Psoas muscle (tissue), 7 donors: ENCODE measurements at regions not wholly inside any gene's neighbourhood (a gene's known extent, or its start where the extent isn't known, plus 50 kb on each side); places are given as distances from the start of the nearest gene placed in this dataset.

Source experiments
- ATAC-seq, 4 donors: fragments of 200-7000 bp; cut with Tn5 transposase; one replicate each; pipeline ENCODE4 v1.9.1; 2020; ENCODE audit warnings: moderate library complexity in 3 of 4, mild to moderate bottlenecking in 2 of 4
- DNase-seq, 2 donors: peaks; one replicate each; pipeline ENCODE4 v3.0.0-alpha.2; 2020
- H3K27ac ChIP-seq: fragments of 200-600 bp; one replicate; pipeline ENCODE4 v1.8.0; 2022
- H3K27me3 ChIP-seq, 3 donors: fragments of 200-600 bp in 1 of 3; one replicate each; pipeline versions ENCODE4 v1.6.1 to v1.8.0; 2013 to 2022; ENCODE audit warnings: low read length in 2 of 3, mild to moderate bottlenecking in 2 of 3, moderate library complexity in 1 of 3; ENCODE audit not compliant: insufficient read depth in 3 of 3
- H3K36me3 ChIP-seq, 2 donors: fragments of 200-600 bp in 1 of 2; one replicate each; pipeline versions ENCODE4 v1.6.1 to v1.8.0; 2013 to 2022; ENCODE audit warnings: low read depth in 1 of 2, mild to moderate bottlenecking in 1 of 2, moderate library complexity in 1 of 2; ENCODE audit not compliant: insufficient read depth in 1 of 2
- H3K4me1 ChIP-seq: fragments of 200-600 bp; one replicate; pipeline ENCODE4 v1.8.0; 2022
- H3K4me3 ChIP-seq: fragments of 200-600 bp; one replicate; pipeline ENCODE4 v1.8.0; 2022; ENCODE audit warnings: mild to moderate bottlenecking
- H3K9me3 ChIP-seq: fragments of 200-600 bp; one replicate; pipeline ENCODE4 v1.8.0; 2022
- WGBS, 3 donors: extraction: QIAGEN DNeasy Blood & Tissue Kit; methylation state at CpG; one replicate each; pipeline versions ENCODE4 v1.1.6 to v1.1.7; 2013; 5-methylcytosine and 5-hydroxymethylcytosine counted together
- intact Hi-C, 2 donors: fragments of 100-400 bp; cut with DNase I; formaldehyde crosslinking; loops; one replicate each; pipeline versions ENCODE4 v1.11.0 to v1.14.2; 2022
- TF ChIP-seq, protein P1 (sequence below): fragments of 200-600 bp; IDR thresholded peaks from one replicate; pipeline ENCODE4 v1.8.0; 2022; ENCODE audit warnings: antibody characterized with exemption
- donor health status: healthy with polysubstance abuse.
- donor health status: DM: no; HTN: no; CAD: no; lungs with moderate emphysema.
- donor health status: Bipolar disorder and iron deficiency.
- donor health status: healthy.
- donor health status: DM: yes; HTN: yes; CAD: no.
- donor health status: DM: no; HTN: no; CAD: no.
- donor health status: DM: yes; HTN: yes; CAD: no.

DNA sequence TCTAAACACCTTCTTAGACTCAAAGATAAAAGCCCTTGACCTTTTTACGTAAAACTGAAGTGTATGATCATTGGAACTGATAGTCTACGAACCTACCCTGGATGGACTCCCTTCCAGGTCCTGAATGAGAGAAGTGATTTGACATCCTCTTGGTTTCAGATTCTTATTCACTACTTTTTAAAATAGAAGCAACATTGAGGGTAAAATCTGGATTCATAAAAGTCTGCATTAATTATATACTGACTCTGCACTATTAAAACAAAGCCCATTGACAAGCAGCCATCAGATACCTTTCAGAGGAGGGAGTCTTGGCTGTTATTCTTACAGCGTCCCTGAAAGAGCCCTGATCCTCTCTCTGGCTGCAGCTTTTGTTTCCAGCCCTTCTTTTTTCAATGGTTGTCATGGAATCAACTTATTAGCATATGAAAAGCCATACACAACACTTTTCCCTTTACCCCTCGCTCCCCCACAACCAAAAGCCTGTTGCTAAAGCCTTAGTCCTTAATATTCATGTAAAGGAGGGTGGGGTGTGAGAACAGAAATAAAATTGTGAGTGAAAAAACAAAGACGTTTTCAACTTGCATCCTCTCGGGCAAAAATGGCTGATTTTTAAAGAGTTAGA, 270.0 kb upstream of the MARCKS start:
- no peak for ATAC-seq
- intact Hi-C loops, result no loop called here
- no peaks in the 10 kb centered on the region for H3K9me3 ChIP-seq
- no peaks in the 10 kb centered on the region for H3K27me3 ChIP-seq
- no peaks in the 10 kb centered on the region for H3K4me1 ChIP-seq
- no peak for DNase-seq
- TF ChIP-seq, protein P1, sequence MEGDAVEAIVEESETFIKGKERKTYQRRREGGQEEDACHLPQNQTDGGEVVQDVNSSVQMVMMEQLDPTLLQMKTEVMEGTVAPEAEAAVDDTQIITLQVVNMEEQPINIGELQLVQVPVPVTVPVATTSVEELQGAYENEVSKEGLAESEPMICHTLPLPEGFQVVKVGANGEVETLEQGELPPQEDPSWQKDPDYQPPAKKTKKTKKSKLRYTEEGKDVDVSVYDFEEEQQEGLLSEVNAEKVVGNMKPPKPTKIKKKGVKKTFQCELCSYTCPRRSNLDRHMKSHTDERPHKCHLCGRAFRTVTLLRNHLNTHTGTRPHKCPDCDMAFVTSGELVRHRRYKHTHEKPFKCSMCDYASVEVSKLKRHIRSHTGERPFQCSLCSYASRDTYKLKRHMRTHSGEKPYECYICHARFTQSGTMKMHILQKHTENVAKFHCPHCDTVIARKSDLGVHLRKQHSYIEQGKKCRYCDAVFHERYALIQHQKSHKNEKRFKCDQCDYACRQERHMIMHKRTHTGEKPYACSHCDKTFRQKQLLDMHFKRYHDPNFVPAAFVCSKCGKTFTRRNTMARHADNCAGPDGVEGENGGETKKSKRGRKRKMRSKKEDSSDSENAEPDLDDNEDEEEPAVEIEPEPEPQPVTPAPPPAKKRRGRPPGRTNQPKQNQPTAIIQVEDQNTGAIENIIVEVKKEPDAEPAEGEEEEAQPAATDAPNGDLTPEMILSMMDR, result no peak
- no peak overlapping the region for H3K4me3 ChIP-seq
- H3K36me3 ChIP-seq, result no peaks in the 10 kb centered on the region
- 85 to 90% (median 85%) methylated on average over 6 of the region's 6 CpGs for WGBS, 3 donors
- no peak overlapping the region for H3K27ac ChIP-seq

DNA sequence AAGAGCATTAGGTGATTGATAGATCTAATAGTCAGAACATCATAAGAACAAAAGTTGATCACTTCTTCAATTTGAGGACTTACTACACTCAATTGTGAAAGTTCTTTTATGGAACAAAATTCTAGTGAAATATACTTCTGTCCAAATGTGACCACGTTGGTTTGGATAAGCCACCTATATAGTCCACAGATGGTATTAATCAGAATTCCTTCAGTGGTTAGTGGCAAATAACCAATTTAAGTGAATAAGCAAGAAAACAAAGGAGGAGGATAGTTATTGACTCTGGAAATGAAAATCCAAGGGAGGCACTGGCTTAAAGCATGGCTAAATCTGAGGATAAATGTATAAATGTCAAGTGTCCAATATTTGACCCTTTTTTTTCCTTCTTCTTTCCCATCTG, 268.5 kb upstream of the MARCKS start:
- Histone ChIP-seq H3K27ac (no peak overlapping the region), H3K4me3 (no peak overlapping the region), H3K36me3 (no peaks in the 10 kb centered on the region), H3K27me3 (no peaks in the 10 kb centered on the region), H3K9me3 (no peaks in the 10 kb centered on the region), H3K4me1 (no peaks in the 10 kb centered on the region)
- ATAC-seq (no peak), DNase-seq (no peak)
- TF ChIP-seq, protein P1, result no peak
- WGBS, 3 donors, result 51 to 55% (median 53%) methylated on average over 1 of the region's 1 CpG
- intact Hi-C loops, result no loop called here

DNA sequence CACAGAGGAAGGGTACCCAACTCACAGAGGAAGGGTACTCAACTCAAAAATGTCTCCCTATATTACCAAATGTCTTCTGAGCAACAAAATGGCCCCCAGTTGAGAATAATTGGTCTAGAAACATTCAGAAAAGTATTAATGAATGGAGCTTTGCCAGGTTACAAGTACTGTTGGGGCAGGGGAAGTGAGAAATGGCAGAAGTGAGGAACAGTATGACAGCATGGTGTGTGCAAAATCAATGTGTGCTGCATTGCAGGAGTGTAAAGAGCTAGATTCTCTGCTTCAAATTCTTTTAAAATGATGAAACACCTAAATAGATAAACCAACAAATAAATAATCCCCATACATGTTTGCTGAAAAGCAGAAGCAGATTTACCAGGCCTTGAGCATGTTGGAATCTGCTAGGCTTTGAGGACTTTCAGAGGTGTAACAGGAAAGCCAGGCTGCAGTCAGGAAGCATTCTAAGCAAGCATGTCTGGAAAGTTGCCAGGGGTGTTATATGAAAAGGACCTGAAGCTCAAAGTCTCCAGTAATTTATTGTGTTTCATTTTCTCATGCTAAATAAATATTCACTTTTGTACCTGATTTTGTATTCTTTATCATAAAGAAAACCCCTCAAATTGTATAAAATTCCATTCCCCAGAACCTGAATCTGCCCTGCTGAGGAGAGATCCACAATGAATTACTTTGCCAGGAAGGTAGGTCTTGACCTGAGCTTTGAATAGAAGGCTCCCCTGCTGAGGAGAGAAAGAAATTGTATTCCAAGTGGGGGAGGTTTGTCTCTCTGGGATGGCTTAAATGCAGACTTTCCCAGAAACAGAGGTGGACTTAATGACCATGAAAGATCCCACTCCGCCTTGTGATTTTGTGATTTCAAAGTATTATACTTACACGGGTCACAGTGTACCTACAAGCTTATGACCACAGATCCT, 265.0 kb upstream of the MARCKS start:
- intact Hi-C loops, result loop anchor here in 1 of 2 donors (10.0 kb wide), 1 partner anchor 263 kb away; the partner anchor contains the start of gene MARCKS
- no peaks in the 10 kb centered on the region for H3K27me3 ChIP-seq
- no peak for DNase-seq
- H3K4me1 ChIP-seq, result no peaks in the 10 kb centered on the region
- TF ChIP-seq, protein P1, result no peak
- ATAC-seq, result no peak
- no peak overlapping the region for H3K4me3 ChIP-seq
- WGBS, 3 donors, result 66 to 71% (median 69%) methylated on average over 2 of the region's 2 CpGs
- no peak overlapping the region for H3K27ac ChIP-seq
- H3K9me3 ChIP-seq, result no peaks in the 10 kb centered on the region
- H3K36me3 ChIP-seq, result no peaks in the 10 kb centered on the region

DNA sequence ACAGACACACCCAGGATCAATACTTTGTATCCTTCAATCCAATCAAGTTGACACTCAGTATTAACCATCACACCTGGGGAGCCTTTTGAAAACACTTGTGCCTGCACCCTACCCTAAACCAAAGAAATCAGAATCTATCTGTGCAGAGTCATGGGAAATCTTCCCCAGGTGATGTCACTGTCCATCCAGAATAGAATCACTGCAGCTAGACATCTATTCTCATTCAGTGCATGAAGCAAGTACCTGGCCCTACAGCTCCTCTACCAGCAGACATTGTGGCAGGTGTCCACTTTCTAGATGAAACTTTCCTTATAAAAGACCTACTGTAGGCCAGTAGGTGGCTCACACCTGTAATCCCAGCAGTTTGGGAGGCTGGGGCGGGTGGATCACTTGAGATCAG, 262.4 kb upstream of the MARCKS start:
- peak in 3 of 4 donors; percentile 56 to 65 (median 65) for ATAC-seq
- Histone ChIP-seq H3K4me3 (no peak overlapping the region), H3K36me3 (no peaks in the 10 kb centered on the region), H3K4me1 (no peaks in the 10 kb centered on the region), H3K27ac (no peak overlapping the region), H3K27me3 (no peaks in the 10 kb centered on the region), H3K9me3 (no peaks in the 10 kb centered on the region)
- WGBS, 3 donors, result 91 to 100% (median 100%) methylated on average over 1 of the region's 1 CpG
- intact Hi-C loops, result loop anchor here in 1 of 2 donors (10.0 kb wide), 1 partner anchor 260 kb away; the partner anchor contains the start of gene MARCKS
- TF ChIP-seq, protein P1, result no peak
- DNase-seq, result no peak
